NCI-H146 (cell line): ENCODE measurements at regions not wholly inside any gene's neighbourhood (a gene's known extent, or its start where the extent isn't known, plus 50 kb on each side); places are given as distances from the start of the nearest gene placed in this dataset.
"Not testable (repeated sequence)": the region's sequence is repeated elsewhere in the genome, so short reads cannot be mapped to it uniquely, and the experiment has no call there.

Experiments used
- DNase-seq: peaks from one replicate; lab custom pipeline; 2025; lab: John Stamatoyannopoulos, UW

DNA sequence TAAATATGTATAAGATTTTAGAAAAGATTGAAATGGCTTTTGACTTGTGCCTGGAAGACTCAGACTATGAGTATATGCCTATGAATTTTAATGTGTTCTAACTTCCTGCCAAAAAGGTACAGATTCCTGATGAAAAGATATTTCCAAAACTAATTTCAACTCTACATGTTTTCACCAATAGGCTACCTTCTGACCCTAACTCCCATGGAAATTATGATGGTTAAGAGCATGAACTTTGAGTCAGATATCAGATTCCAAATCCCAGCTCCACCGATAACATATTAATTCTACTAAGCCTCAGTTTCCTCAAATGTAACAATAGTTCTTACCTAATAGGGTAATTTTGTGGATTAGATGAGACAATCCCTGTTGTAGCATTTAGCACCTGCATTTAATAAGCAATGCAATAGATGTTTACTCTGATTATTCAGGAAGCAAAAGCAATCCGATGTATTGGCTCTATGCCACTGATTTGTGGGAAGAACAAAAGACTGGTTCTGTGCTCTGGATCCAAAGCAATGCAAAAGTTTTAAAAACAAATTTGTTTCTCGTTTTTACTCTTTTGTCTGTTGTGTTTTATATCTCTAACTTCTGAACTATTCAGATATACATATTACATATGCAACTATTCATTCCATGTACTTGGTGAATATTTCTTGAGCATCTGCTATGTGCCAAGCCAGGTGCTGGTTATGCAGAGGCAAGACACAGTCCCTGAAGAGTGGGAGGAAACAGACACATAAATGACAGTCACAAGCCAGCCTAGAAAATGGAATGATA, 115.4 kb downstream of the GATA6 start:
- no peak for DNase-seq

DNA sequence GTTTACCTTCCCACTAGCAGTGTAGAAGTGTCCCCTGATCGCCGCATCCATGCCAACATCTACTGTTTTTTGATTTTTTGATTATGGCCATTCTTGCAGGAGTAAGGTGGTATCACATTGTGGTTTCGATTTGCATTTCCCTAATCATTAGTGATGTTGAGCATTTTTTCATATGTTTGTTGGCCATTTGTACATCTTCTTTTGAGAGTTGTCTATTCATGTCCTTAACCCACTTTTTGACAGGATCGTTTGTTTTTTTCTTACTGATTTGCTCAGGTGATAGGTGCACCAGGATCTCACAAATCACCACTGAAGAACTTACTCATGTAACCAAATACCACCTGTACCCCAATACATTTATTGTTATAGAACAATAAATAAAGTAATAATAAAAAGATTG, 114.5 kb downstream of the GATA6 start:
- not testable (repeated sequence) for DNase-seq

DNA sequence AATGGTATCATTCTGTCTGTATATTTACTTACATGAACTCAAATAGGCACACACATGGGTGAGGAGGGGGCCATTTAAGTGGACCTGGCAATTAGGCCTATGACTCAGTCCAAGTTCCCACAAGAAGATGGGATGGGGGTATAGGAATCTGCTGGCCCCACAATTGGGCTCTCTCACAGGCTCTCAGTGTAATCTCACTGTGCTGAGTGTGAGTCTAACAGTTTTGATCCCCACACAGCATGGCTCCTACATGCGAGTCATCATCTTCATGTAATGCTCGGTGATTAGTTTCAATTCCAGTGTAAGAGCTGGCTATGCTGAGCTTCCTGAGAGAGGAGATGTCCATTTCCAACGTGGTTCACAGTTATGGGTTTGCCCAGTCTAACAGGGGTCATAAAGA, 114.0 kb downstream of the GATA6 start:
- DNase-seq = no peak

DNA sequence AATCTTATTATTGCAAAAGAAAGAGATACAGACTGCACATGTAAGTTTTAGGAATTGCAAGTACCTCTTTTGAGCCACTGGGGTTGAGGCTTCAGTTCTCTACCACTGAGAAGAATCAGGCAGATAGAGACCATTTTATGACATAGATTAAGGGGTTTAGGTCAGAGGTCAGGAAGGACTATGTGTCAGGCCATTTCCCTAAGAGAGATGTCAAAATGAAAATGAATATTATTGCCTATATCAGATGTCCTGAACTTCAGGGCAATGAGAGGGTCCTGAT, 113.7 kb downstream of the GATA6 start:
- DNase-seq = no peak

DNA sequence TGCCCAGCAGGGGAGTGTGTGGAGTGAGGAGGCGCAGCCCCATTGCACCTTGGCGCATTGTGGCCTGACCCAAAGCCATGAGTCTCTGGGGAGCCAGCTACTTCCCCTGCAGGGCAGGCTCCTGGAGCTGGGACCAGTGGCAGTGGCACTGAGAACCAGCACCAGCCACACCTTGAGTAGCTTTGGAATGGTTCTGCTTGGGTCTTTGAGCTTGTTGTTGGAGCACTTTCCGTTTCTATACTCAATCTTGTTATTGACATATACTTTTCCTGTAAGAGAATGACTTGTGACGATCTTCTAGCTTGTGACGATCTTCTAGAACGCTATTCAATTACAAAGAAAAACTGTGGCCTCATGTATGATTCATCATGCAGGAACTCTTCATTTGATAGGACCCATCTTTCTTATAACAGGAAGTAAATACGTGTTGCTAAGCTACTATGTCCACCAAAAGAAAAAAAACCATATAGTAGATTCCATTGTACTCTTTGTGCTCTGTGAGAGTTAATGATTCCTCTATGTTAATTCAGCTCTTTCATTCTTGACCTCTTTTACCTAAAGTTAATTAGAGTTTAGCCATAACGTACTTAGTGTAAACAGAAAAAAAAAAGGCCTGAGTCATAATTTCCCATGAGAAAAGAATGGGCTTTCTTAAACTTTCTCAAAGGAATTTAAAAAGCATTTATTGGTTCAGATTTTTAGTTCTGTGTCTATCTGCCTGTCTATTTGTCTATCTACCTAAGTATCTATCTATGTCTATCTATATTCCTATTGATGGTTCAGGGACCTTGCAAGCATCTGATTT, 113.1 kb downstream of the GATA6 start:
- peak; percentile 68 for DNase-seq

DNA sequence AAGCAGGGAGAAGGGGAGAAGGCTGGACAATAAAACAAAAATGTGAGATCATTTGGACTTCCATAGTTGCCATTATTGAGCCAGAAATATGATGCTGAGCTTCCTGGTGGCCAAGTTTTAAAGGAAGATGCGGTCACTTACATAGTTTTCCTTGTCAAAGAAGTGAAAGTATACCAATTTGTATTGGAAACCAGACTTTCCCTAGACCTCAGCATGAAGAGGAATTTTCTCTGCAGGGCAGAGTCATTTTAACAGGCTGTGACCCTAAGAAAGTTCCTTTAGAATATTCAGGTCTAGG, 111.0 kb downstream of the GATA6 start:
- DNase-seq = no peak

DNA sequence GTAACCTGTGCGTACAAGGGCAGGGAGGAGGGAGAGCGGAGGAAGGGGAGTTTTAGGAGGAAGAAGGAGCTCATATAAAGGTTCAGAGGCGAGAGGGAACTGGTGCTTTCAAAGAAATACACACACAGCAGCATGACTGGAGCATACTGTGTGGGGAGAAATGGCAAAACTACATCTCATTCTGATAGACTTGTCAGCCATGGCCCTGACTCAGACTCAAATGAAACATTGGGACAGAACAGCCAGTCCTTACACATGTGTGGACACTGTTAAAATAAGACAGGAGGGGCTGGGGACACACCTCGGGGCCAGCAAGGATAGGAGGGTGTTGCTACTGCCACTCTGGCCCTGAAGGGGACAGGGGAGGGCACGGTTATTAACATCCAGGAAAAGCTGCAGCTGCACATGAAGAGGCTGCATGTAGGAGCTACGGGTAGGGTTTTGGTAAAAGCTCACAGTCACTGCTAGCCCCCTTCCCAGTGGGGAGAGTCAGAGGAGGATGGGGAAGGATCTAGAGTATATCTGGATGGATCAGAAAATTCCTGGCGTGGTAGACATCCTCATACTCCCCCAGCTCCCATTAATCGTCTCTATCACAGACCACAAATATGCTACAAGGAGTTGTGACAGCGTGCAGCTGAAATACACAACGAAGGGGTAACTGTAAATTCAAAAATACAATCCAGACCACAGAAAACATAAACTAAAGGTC, 110.5 kb downstream of the GATA6 start:
- no peak for DNase-seq

DNA sequence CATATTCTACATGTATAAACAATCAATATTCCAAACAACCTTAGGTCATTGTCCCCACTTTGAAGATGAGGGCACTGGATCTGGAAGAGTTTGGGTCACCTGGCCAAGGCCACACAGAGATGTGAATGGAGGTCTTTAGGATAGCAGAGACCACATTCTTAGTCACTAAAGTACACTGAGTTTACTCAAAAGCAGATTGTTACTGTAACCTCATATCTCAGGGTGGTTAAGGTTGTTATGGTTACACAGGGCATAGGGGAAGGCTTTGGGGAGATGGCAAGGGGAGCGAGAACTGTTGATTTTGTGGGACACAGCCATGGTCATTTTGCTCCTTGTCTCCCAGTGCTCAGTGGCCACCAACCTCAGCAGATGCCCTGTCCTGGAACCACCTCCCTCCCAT, 109.4 kb downstream of the GATA6 start:
- no peak for DNase-seq

DNA sequence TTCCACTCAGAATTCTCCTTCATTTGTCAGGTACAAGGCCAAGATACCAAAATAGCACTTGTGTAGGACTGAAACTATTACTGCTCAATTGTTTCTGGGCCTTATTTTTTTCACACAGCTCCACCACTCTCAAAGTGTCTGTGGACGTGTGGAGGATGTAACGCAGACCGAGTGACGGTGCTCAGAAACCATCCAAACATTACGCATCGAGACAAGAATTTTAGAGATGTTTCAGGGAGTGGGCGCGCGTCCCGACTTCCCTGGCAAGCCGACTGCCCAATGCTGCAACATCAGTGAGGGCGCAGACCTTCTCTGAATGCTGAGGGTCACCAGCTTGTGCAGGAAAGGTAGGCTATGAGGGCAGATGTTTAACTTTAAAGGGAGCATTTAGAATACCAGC, 108.4 kb downstream of the GATA6 start:
- DNase-seq = no peak

DNA sequence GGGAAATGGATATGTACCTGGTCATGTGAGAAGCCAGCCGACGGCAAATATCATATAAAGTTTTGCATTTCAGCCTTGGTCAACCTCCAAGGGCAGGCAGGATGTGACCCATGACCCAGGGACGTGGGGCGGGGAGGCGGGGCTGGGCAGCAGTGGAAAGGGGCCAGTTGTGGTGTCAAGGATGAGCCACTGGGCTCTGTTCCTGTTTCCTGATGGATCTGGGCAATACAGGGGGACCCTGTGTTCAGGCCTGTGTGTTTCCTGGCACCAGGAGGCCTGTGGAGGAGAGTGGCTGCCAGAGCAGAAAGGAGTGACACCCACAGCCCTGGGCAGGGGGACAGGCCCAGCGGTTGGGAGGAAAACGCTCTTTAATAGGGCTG, 106.9 kb downstream of the GATA6 start:
- no peak for DNase-seq

DNA sequence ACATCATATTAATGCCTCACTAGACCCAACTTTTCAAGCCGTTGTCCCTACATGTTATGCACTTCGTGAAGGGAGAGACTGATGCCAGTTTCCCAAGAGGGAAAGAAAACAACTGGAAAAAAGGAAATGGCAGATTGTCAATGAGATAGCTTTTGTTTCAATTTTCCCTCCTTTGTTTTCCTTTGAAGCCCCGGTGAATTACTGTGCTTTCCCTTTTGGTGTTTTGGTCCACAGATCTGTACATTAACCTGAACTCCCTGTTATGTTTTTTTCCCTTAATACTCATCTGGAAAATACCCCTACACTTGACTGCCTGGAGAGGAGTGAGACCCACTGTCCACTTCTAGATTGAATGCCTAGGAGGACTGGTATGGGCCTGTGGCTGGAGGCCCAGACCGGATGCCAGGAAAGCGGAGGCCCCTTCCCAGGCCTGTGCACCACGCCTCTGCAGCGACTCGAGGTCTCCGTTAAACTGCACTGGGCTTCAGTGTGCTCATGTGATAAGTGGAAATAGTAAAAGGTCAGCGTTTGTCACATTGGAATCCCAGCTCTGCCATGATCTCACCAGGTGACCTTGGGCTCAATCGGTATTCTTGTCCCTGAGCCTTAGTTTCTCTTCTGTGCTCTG, 106.4 kb downstream of the GATA6 start:
- no peak for DNase-seq

DNA sequence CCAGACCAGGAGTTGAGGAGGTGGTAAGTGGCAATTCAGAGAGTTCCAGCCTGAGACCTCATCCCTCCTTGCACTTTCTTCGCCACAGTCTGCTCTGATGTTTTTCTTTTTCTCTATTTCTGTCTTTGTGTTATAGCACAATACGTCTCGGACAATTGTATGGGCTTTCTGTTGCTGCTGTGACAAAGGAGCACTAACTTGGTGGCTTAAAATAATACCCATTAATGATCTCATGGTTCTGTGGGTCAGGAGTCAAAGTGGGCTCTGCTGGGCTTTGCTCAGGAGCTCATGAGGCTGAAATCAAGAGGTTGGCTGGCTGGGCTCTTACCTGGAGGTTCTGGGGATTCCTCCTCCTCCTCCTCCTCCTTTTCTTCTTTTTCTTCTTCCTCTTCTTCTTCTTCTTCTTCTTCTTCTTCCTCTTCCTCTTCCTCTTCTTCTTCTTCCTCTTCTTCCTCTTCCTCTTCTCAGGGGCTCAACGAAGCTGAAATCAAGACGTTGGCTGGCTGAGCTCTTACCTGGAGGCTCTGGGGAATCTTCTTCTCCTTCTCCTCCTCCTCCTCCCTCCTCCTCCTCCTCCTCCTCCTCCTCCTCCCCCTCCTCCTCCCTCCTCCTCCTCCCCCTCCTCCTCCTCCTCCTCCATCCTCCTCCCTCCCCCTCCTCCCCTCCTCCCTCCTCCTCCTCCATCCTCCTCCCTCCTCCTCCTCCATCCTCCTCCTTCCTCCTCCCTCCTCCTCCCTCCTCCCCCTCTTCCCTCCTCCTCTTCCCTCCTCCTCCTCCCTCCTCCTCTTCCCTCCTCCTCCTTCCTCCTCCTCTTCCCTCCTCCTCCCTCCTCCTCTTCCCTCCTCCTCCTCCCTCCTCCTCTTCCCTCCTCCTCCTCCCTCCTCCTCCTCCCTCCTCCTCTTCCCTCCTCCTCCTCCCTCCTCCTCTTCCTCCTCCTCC, 104.0 kb downstream of the GATA6 start:
- no peak for DNase-seq

DNA sequence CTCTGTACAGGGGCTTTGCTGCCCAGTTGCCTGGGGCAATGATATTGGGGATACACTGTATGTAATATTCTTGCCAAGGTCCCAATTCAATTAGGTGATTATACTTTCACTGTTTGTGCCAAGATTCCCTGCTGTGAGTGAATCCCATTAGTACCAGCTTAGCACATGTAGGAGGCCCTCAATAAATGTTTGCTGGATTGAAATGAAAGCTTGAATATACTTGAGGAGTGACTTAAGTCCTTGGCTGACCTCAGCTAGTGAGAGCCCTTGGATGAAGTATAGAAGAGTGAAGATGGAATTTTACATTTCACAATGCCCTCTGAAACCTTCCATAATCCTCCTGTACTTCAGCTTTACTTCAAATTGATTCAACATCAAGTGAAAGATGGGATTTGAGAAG, 102.9 kb downstream of the GATA6 start:
- DNase-seq = peak; percentile 71

DNA sequence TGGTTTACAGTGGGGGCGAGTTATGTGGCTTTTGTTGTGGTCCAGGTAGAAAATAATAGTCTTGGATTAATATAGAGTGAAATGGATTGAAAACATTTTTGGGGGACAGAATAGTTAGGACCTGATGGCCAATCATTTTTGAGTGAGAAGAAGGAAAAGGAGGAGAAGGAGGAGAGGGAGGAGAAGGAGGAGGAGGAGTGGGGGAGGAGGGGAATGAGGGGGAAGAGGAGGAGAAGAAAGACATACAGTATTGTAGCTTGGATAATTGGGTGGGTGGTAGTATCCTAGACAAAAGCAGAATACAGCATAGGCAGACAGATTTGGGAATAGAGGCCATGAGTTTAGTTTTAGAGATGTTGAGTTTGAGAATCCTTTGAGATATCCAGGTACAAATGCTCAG, 101.6 kb downstream of the GATA6 start:
- DNase-seq = no peak

DNA sequence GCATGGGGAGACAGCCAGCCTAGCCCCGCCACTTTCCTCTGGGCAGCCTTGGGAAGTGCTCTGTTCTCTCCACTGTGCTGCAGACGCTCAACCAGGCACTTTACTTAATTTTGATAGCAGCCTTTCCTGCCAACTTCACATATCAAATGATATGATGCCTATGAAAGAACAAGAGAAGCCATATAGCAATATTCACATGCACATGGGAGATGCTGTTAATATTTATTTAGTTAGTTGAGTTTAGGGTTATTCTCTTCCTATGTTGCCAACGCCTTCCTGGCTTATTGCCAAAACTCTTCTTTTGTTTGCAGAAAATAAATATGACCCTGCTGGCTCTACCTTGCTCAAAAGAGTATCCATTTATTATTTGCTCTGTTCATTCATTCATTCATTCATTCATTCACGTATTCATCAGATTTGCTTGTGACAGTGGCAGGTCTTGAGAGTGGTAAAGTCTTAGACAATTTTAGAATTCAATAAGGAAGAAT, 99.3 kb downstream of the GATA6 start:
- peak; percentile 90 for DNase-seq

DNA sequence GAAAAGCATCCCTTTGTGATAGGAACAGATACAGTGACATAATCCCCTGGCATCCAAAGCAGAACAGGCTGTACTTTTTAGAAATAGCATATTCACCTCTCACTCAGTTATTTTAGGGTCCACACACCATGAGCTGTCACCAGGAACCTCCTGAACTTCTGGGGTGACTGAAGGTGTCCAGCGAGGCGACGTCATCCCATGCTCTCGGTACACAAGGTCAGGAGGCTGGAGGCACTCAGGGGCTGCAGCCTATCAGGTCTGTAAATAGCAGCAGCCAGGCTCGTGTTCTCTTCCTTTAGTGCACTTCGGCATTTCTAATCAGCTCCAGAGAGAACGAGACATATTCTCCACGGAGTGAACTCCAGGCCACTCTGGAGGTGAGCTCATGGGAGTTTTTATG, 98.3 kb downstream of the GATA6 start:
- DNase-seq = no peak

DNA sequence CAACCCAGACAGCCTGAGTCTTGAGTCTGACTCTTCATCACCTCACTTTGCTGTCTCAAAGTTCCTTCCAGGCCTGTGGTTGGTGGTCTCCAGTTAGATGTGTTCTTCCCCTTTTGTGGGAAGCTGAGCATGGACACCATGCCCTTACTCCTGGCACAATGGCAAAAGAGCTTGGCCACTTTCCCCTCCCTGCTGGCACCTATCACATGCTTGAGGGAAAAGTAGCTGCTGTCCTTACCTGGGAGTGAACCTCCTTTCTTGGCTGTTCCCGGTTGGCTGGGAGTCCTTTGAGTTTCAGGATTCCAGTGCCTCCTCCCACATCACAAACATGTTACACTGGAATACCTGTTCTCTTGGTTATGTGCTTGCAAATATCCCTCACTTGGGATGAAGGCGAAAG, 97.8 kb downstream of the GATA6 start:
- DNase-seq = no peak

DNA sequence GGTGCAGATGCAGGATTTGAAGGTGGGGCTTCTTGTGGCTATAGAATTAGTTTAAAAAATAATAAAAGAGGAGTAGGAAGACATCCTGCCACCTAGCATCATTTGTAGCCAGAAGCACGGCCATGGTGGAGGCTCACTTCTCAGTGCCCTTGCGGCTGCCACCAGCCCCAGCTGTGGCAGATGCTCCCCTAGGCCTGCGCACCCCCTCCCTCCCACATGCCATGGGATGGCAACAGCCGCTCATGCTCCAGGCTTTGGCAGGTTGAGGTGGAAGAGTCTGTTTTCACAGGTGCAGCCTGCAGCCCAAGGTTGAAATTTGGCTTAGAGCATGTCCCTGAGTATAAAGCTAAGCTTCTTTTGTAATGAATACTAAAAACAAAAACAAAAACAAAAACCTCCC, 96.4 kb downstream of the GATA6 start:
- peak; percentile 88 for DNase-seq

DNA sequence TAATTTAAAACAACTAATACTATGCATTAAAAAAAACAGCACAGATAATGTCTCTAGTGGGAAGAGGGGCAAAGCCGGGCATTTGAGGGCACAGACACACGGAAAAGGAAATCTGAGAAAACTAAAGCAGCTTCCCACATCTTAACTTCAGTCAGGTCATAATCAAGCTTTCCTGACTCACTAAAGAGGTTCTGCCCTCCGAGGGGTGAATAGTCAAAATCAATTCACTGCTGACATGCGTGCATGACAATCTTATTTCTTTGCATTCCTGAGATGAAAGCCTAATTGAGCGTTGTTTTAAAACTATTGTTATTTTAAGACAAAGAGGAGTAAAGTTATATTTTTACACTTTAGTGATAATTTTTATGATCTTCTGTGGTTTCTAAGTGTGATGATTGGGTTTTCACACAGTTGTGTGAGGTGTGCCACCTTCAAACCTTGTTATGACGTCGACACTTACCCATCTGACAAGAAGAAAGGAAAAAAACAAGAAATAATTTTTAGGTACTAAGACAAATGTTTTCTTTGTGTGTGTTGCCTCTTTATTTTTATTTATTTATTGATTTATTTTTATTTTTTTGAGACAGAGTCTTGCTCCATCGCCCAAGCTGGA, 90.9 kb downstream of the GATA6 start:
- DNase-seq = no peak

DNA sequence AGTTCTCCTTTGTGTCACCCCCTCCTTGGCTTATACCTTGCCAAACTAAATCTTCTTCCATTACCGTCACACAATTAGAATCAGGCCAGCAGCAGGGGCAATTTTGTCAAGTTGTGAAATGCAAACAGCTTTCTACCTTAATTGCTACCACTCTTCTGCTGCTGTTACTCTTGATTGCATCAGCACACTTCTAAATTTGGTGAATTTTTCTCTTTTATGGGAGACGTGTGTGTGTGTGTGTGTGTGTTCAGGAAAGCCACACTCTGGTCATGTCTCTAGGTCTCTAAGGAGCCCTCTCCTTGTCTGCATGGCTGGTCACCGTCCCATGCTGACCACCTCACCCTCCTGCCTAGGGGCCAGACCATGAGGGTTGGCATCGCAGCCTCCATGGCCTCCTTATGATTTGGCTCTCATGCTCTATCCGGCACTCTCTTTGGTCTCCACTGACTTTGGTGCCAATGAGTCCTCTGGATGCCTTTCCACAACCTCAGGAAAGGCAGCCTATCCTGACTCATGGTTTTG, 87.7 kb downstream of the GATA6 start:
- DNase-seq = no peak

DNA sequence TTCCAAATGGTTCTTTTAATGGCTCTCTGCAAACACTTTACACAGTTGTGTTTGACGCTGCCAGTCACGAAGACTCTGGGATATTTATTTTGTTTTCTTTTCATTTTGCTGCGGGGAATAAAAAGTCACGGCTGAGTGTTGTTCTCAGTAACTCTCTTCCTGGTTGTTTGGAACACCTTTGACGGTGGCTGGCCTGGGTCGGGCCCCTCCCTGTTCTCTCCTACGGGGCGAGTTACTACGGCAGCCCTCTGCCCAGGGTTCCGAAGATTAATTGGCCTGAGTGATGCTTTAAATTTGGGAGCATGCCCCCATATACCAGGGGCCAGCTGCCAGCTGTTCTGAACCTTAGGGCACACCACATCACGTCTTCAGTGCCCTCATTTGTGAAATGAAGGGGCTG, 84.7 kb downstream of the GATA6 start:
- DNase-seq = no peak
